SU-DHL-6 (cell line): ENCODE measurements at regions not wholly inside any gene's neighbourhood (a gene's known extent, or its start where the extent isn't known, plus 50 kb on each side); places are given as distances from the start of the nearest gene placed in this dataset.

ENCODE experiments used
- H2AFZ ChIP-seq: fragments of 200-600 bp; sonication (generic); 2 replicates; pipeline ENCODE4 v1.6.1; 2014; ENCODE audit warnings: low read depth, mild to moderate bottlenecking, moderate library complexity, mixed read lengths, antibody characterized with exemption, low read length; ENCODE audit not compliant: severe bottlenecking
- H3F3A ChIP-seq: fragments of 200-600 bp; shearing (Covaris generic); 2 replicates; pipeline ENCODE4 v1.6.0; 2016; ENCODE audit warnings: antibody characterized with exemption, mild to moderate bottlenecking; ENCODE audit not compliant: insufficient read depth
- H3K27ac ChIP-seq: fragments of 200-600 bp; sonication (generic); 2 replicates; pipeline ENCODE4 v1.5.1; 2016; ENCODE audit warnings: low read depth, mild to moderate bottlenecking, low read length, moderate library complexity, mixed read lengths
- H3K27me3 ChIP-seq: fragments of 200-600 bp; sonication (generic), shearing (Covaris generic); 2 replicates; pipeline ENCODE4 v1.6.0; 2014; ENCODE audit warnings: mild to moderate bottlenecking, low read length
- H3K36me3 ChIP-seq: fragments of 200-600 bp; sonication (generic); 2 replicates; pipeline ENCODE4 v1.6.1; 2014; ENCODE audit warnings: mild to moderate bottlenecking, low read length, mixed read lengths
- H3K4me2 ChIP-seq: fragments of 300-600, 200-600 bp; shearing (Covaris generic), sonication (generic); 2 replicates; pipeline ENCODE4 v1.6.0; 2014; ENCODE audit warnings: low read length, low read depth, mild to moderate bottlenecking; ENCODE audit not compliant: poor library complexity, severe bottlenecking
- H3K4me3 ChIP-seq: fragments of 200-600 bp; sonication (generic); 2 replicates; pipeline ENCODE4 v1.5.1; 2014; ENCODE audit warnings: antibody characterized with exemption, low read length, mild to moderate bottlenecking, mixed read lengths; ENCODE audit not compliant: insufficient read depth, poor library complexity, severe bottlenecking
- H3K79me2 ChIP-seq: fragments of 200-600 bp; sonication (generic); 2 replicates; pipeline ENCODE4 v1.6.1; 2014; ENCODE audit warnings: mild to moderate bottlenecking, low read length, moderate library complexity; ENCODE audit not compliant: insufficient read depth
- H3K9ac ChIP-seq: fragments of 200-600 bp; sonication (generic); 2 replicates; pipeline ENCODE4 v1.7.0; 2014; ENCODE audit warnings: mild to moderate bottlenecking, low read length
- H3K9me2 ChIP-seq: fragments of 200-600 bp; sonication (generic); replicated peaks from 2 replicates; pipeline ENCODE4 v1.6.1; 2014; ENCODE audit warnings: low read length; ENCODE audit not compliant: insufficient read depth
- H3K9me3 ChIP-seq: fragments of 200-600 bp; sonication (generic); 2 replicates; pipeline ENCODE4 v1.6.1; 2014; ENCODE audit warnings: low read length, mixed read lengths; ENCODE audit not compliant: insufficient read depth
- H4K20me1 ChIP-seq: fragments of 200-600 bp; sonication (generic); 2 replicates; pipeline ENCODE4 v1.6.1; 2014; ENCODE audit warnings: low read depth, mild to moderate bottlenecking, antibody characterized with exemption, low read length, moderate library complexity, mixed read lengths
- CTCF ChIP-seq: fragments of 200-600 bp; sonication (generic); IDR thresholded peaks from one replicate; pipeline ENCODE4 v1.5.1; 2017; ENCODE audit warnings: antibody characterized with exemption, mild to moderate bottlenecking, low read length, moderate library complexity; ENCODE audit not compliant: insufficient read depth, poor library complexity, severe bottlenecking
- EZH2phosphoT487 ChIP-seq: fragments of 200-600 bp; sonication (generic), shearing (Covaris generic); conservative IDR thresholded peaks from 2 replicates; pipeline ENCODE4 v1.6.1; 2018; ENCODE audit warnings: mild to moderate bottlenecking, antibody characterized with exemption, low read length, moderate library complexity, mixed read lengths

GRCh38 chr7:94241402-94241925 lies 153.2 kb upstream of the COL1A2 start:
- H3K4me3 ChIP-seq: no peak overlapping the region

GRCh38 chr7:94243066-94243711 lies 151.5 kb upstream of the COL1A2 start:
- Histone ChIP-seq H3K9me2 (no peaks in the 10 kb centered on the region), H3K36me3 (no peaks in the 10 kb centered on the region), H2AFZ (no peak overlapping the region), H3K9ac (no peak overlapping the region), H3K9me3 (no peaks in the 10 kb centered on the region), H3K27me3 (no peaks in the 10 kb centered on the region), H3F3A (no peaks in the 10 kb centered on the region), H3K79me2 (no peaks in the 10 kb centered on the region), H4K20me1 (no peaks in the 10 kb centered on the region), H3K27ac (no peak overlapping the region), H3K4me3 (no peak overlapping the region), H3K4me2 (no peak overlapping the region)
- no peak for TF ChIP-seq CTCF
- TF ChIP-seq EZH2phosphoT487: no peak

More at GRCh38 chr7:94241402-94241925, 153.2 kb upstream of the COL1A2 start:
- Histone ChIP-seq H3K27ac (no peak overlapping the region), H3K79me2 (no peaks in the 10 kb centered on the region), H3K9me2 (no peaks in the 10 kb centered on the region), H3K36me3 (no peaks in the 10 kb centered on the region), H2AFZ (no peak overlapping the region), H4K20me1 (no peaks in the 10 kb centered on the region), H3K9me3 (no peaks in the 10 kb centered on the region), H3K4me2 (no peak overlapping the region), H3K9ac (no peak overlapping the region), H3F3A (no peaks in the 10 kb centered on the region), H3K27me3 (no peaks in the 10 kb centered on the region)
- TF ChIP-seq CTCF (no peak), EZH2phosphoT487 (no peak)

GRCh38 chr7:94244760-94245159 lies 149.9 kb upstream of the COL1A2 start:
- Histone ChIP-seq H3K36me3 (no peaks in the 10 kb centered on the region), H3K9me2 (no peaks in the 10 kb centered on the region), H3K4me3 (no peak overlapping the region), H3K9ac (no peak overlapping the region), H3K79me2 (no peaks in the 10 kb centered on the region), H4K20me1 (no peaks in the 10 kb centered on the region), H3K9me3 (no peaks in the 10 kb centered on the region), H3K4me2 (no peak overlapping the region), H2AFZ (no peak overlapping the region), H3K27me3 (no peaks in the 10 kb centered on the region), H3F3A (no peaks in the 10 kb centered on the region), H3K27ac (no peak overlapping the region)
- TF ChIP-seq EZH2phosphoT487: no peak
- TF ChIP-seq CTCF: no peak
